ENCODE measurements at regions not wholly inside any gene's neighbourhood (a gene's known extent, or its start where the extent isn't known, plus 50 kb on each side); places are given as distances from the start of the nearest gene placed in this dataset.

DNA sequence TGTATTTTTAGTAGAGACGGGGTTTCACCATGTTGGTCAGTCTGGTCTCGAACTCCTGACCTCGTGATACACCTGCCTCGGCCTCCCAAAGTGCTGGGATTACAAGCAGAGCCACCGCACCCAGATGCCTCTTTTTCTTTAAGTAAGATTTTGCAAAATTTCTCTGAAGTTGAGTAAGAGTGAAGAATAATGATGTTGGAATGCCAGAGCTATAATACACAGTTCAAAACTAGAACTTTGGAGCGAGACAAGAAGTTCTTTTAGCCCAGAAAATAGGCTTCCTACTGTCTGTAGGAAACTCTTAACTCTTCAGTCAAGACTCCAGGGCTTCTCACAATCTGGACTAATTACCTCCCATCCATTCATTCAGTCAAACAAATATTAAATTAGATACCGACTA lies 51.4 kb downstream of the MARCHF4 start:
- 92% methylated on average over 7 of the region's 7 CpGs for WGBS
- no peaks in the 10 kb centered on the region for H3K36me3 ChIP-seq
- H3K4me3 ChIP-seq, result no peak overlapping the region
- intact Hi-C loops (cut with DNase I), result no loop called here
- H3K27ac ChIP-seq, result no peak overlapping the region
- TF ChIP-seq POLR2A (IDR thresholded peaks at IDR 0.05), result no peak
- TF ChIP-seq POLR2AphosphoS5 (IDR thresholded peaks at IDR 0.05), result no peak
- no peaks in the 10 kb centered on the region for H3K27me3 ChIP-seq (replicated peaks; ENCODE audit: insufficient read depth)
- DNase-seq (ENCODE audit: low spot score), result no peak
- no peaks in the 10 kb centered on the region for H3K9me3 ChIP-seq
- H3K4me1 ChIP-seq (replicated peaks), result no peaks in the 10 kb centered on the region

DNA sequence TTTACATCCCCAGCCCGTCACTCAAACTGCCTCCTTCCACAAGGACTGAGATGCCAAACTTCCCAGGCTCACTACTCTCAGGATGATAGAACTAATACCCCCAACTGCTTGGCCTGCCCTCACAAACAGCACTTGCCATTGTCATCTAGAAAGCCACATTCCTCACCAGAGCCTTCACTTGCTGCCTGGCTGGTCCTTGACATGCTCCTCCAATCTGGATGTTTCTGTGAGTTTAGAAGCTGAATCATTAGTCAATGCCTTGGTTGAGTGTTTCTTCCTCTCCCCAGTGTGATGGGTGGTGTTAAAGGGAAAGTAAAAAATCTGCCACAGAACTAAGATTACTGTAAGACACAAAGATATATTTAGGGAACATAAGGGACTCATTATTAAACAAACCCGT lies 52.5 kb downstream of the MARCHF4 start:
- no peak overlapping the region for H3K27ac ChIP-seq
- H3K4me1 ChIP-seq (replicated peaks), result no peaks in the 10 kb centered on the region
- no peak for DNase-seq (ENCODE audit: low spot score)
- 81% methylated on average over 2 of the region's 2 CpGs for WGBS
- H3K27me3 ChIP-seq (replicated peaks; ENCODE audit: insufficient read depth), result no peaks in the 10 kb centered on the region
- no peaks in the 10 kb centered on the region for H3K9me3 ChIP-seq
- intact Hi-C loops (cut with DNase I), result no loop called here
- no peak for TF ChIP-seq POLR2AphosphoS5 (IDR thresholded peaks at IDR 0.05)
- TF ChIP-seq POLR2A (IDR thresholded peaks at IDR 0.05), result no peak
- TF ChIP-seq, protein P1, sequence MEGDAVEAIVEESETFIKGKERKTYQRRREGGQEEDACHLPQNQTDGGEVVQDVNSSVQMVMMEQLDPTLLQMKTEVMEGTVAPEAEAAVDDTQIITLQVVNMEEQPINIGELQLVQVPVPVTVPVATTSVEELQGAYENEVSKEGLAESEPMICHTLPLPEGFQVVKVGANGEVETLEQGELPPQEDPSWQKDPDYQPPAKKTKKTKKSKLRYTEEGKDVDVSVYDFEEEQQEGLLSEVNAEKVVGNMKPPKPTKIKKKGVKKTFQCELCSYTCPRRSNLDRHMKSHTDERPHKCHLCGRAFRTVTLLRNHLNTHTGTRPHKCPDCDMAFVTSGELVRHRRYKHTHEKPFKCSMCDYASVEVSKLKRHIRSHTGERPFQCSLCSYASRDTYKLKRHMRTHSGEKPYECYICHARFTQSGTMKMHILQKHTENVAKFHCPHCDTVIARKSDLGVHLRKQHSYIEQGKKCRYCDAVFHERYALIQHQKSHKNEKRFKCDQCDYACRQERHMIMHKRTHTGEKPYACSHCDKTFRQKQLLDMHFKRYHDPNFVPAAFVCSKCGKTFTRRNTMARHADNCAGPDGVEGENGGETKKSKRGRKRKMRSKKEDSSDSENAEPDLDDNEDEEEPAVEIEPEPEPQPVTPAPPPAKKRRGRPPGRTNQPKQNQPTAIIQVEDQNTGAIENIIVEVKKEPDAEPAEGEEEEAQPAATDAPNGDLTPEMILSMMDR (IDR thresholded peaks at IDR 0.05), result no peak
- no peak overlapping the region for H3K4me3 ChIP-seq
- H3K36me3 ChIP-seq, result no peaks in the 10 kb centered on the region

DNA sequence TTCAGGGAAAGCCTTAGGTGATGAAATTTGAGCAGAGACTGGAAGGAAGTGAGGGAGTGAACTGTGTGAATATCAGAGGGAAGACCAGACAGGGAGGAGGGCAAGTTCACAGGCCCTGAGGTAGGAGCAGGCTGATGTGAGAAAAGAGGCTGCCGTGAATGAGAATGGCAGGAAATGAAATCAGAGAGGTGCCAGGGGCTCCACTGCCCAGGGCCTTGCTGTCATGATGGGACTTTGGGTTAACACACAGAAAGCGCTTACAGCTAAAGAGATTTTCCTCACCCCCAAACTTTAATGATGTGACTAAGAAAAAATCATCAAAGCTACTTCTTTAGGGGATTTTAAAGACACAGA lies 53.8 kb downstream of the MARCHF4 start:
- intact Hi-C loops (cut with DNase I), result no loop called here
- WGBS, result 81% methylated on average over 2 of the region's 2 CpGs
- no peak for DNase-seq (ENCODE audit: low spot score)
- Histone ChIP-seq H3K4me3 (no peak overlapping the region), H3K4me1 (replicated peaks) (no peaks in the 10 kb centered on the region), H3K36me3 (no peaks in the 10 kb centered on the region), H3K9me3 (no peaks in the 10 kb centered on the region), H3K27me3 (replicated peaks; ENCODE audit: insufficient read depth) (no peaks in the 10 kb centered on the region), H3K27ac (no peak overlapping the region)
- TF ChIP-seq POLR2AphosphoS5 (IDR thresholded peaks at IDR 0.05) (no peak), POLR2A (IDR thresholded peaks at IDR 0.05) (no peak)
- TF ChIP-seq, protein P1 (IDR thresholded peaks at IDR 0.05), result no peak

DNA sequence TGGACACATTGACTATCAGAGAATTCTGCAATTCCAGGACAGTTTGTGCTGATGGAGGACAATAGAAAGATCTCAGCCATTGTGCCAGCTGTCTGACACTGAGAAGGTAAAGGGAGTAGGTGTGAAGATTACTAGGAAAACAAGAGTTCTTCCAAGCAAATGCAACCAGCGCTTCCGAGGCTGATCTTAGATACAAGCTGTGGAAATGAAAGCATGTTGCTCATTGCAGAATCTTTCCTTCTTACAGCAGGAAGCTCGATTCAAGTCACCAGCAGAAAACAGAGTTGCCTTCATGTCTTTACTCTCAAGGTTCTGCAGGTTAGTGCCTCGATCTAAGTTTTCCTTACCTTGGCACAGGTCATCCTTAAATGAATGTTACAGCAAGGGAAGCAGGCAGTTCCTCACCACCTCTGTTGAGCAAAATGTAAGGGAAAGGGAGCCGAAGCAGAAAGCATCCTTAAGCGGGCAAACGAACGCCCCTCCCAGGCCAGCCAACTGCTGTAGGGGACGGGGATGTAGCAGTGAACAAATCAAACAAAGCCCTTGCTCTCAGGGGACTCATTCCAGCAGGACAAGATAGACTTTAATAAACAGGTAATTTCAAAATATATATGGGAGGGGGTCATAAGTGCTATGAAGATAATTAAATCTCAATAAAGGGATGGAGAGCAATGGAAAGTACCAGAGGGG lies 54.3 kb downstream of the MARCHF4 start:
- DNase-seq (ENCODE audit: low spot score), result no peak
- WGBS, result 35% methylated on average over 9 of the region's 9 CpGs
- Histone ChIP-seq H3K36me3 (no peaks in the 10 kb centered on the region), H3K9me3 (no peaks in the 10 kb centered on the region), H3K4me3 (no peak overlapping the region), H3K4me1 (replicated peaks) (no peaks in the 10 kb centered on the region), H3K27me3 (replicated peaks; ENCODE audit: insufficient read depth) (no peaks in the 10 kb centered on the region), H3K27ac (no peak overlapping the region)
- intact Hi-C loops (cut with DNase I), result no loop called here
- TF ChIP-seq, protein P1 (IDR thresholded peaks at IDR 0.05), result no peak
- TF ChIP-seq POLR2AphosphoS5 (IDR thresholded peaks at IDR 0.05), result no peak
- no peak for TF ChIP-seq POLR2A (IDR thresholded peaks at IDR 0.05)

DNA sequence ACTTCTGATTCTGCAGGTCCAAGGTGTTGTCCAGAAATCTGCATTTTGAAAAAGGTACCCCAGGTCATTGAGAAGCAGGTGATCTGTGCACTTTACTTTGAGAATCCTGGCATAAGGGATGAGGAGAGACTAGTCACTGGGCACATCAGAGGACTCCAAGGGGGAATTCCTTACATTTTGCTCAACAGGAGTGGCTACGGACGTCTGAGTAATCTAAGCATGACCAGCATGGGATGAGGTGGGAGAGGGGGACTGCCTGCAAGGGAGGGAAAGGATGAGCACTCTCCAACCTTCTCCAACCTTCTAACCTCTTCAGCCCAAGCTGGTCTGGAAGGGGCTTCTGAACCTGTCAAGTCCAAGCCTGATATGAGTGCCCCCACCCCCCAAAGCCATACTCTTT lies 55.5 kb downstream of the MARCHF4 start:
- Histone ChIP-seq H3K27ac (no peak overlapping the region), H3K4me1 (replicated peaks) (no peaks in the 10 kb centered on the region), H3K36me3 (no peaks in the 10 kb centered on the region), H3K9me3 (no peaks in the 10 kb centered on the region), H3K27me3 (replicated peaks; ENCODE audit: insufficient read depth) (no peaks in the 10 kb centered on the region), H3K4me3 (no peak overlapping the region)
- no peak for DNase-seq (ENCODE audit: low spot score)
- TF ChIP-seq, protein P1 (IDR thresholded peaks at IDR 0.05), result no peak
- no peak for TF ChIP-seq POLR2A (IDR thresholded peaks at IDR 0.05)
- no peak for TF ChIP-seq POLR2AphosphoS5 (IDR thresholded peaks at IDR 0.05)
- WGBS, result 70% methylated on average over 2 of the region's 2 CpGs
- intact Hi-C loops (cut with DNase I), result no loop called here

Data from prostate gland (tissue), 2 donors.